Cardiac muscle cell (in vitro differentiated cells and primary cell): ENCODE measurements at regions not wholly inside any gene's neighbourhood (a gene's known extent, or its start where the extent isn't known, plus 50 kb on each side); places are given as distances from the start of the nearest gene placed in this dataset.

Source experiments
- DNase-seq, 2 donors: peaks; one replicate each; pipeline versions ENCODE4 v3.0.0 to v3.0.0-alpha.2; 2010 to 2017; ENCODE audit warnings: low read depth in 1 of 2, low spot score in 1 of 2
- H3K27ac ChIP-seq: fragments of 200-600 bp; sonication (generic); 2 replicates; pipeline ENCODE4 v1.5.1; 2016
- H3K27me3 ChIP-seq: fragments of 200-600 bp; sonication (generic); 2 replicates; pipeline ENCODE4 v1.6.0; 2016; ENCODE audit warnings: control low read depth
- H3K36me3 ChIP-seq: fragments of 200-600 bp; sonication (generic); 2 replicates; pipeline ENCODE4 v1.5.1; 2016; ENCODE audit warnings: control low read depth
- H3K4me1 ChIP-seq: fragments of 200-600 bp; sonication (generic); 2 replicates; pipeline ENCODE4 v1.8.1; 2017; ENCODE audit warnings: low read depth, mild to moderate bottlenecking, mixed run types
- H3K4me3 ChIP-seq: fragments of 200-600 bp; sonication (generic); 2 replicates; pipeline ENCODE4 v1.5.1; 2016; ENCODE audit warnings: mild to moderate bottlenecking
- H3K9me3 ChIP-seq: fragments of 200-600 bp; sonication (generic); 2 replicates; pipeline ENCODE4 v1.5.1; 2017; ENCODE audit warnings: low read depth, mild to moderate bottlenecking, control low read depth
- TF ChIP-seq, protein P1 (sequence below): IDR thresholded peaks from 2 replicates; pipeline ENCODE4 v1.5.1; 2012; ENCODE audit warnings: low read depth, mild to moderate bottlenecking, low read length

DNA sequence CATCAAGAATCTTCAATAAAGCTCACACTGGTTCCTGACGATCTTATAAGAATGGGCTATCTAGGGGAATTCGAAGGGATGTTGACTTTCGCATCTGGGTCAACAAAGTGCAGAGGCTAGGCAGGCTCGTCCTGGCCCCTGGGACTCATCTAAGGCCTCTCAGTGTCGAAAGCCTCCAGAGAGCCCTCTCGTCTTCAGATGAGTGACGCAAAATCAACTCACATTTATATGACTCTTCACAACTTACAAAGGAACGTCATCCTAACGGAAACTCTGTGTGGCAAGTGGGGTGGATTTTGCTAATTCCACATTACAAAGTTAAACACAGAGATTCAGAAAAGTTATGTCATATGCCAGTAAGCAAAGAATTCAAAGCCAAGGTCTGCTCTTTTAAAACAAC is 270.5 kb upstream of the EXOC2 start:
- DNase-seq = no peak
- H3K27me3 ChIP-seq = no peaks in the 10 kb centered on the region

DNA sequence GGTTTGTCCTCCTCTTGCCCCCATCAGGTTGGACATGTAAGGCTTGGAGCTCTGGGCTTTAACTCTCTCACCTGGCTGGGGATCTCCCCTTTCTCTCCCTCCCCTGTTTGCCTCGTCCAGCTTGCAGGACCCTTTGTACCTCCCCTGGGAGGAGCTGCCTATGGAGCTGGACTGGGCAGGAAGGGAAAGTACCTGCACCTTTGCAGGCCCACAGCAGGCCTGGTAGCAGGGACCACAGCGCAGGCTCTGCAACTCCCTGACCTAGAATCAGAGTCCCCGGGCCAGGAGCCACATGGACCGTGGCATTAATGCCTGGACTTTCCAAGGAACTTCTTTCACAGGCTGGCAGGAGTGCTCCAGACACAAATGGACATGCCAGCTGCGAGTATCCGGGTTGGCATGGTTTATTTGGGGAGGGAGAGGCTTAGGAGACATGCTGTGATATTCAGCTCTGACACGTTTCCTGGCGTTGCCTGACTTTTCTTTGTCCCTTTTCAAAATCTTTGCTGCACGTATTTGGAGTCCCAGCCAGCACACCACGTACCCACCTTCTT is 268.5 kb upstream of the EXOC2 start:
- Histone ChIP-seq H3K4me3 (no peak overlapping the region), H3K27me3 (no peaks in the 10 kb centered on the region), H3K9me3 (no peaks in the 10 kb centered on the region), H3K36me3 (no peaks in the 10 kb centered on the region), H3K4me1 (no peaks in the 10 kb centered on the region), H3K27ac (no peak overlapping the region)
- TF ChIP-seq, protein P1, sequence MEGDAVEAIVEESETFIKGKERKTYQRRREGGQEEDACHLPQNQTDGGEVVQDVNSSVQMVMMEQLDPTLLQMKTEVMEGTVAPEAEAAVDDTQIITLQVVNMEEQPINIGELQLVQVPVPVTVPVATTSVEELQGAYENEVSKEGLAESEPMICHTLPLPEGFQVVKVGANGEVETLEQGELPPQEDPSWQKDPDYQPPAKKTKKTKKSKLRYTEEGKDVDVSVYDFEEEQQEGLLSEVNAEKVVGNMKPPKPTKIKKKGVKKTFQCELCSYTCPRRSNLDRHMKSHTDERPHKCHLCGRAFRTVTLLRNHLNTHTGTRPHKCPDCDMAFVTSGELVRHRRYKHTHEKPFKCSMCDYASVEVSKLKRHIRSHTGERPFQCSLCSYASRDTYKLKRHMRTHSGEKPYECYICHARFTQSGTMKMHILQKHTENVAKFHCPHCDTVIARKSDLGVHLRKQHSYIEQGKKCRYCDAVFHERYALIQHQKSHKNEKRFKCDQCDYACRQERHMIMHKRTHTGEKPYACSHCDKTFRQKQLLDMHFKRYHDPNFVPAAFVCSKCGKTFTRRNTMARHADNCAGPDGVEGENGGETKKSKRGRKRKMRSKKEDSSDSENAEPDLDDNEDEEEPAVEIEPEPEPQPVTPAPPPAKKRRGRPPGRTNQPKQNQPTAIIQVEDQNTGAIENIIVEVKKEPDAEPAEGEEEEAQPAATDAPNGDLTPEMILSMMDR = no peak
- DNase-seq = no peak

More for the DNA sequence above, 270.5 kb upstream of the EXOC2 start:
- Histone ChIP-seq H3K4me3 (no peak overlapping the region), H3K4me1 (no peaks in the 10 kb centered on the region), H3K9me3 (no peaks in the 10 kb centered on the region), H3K36me3 (no peaks in the 10 kb centered on the region), H3K27ac (no peak overlapping the region)
- TF ChIP-seq, protein P1 = no peak

DNA sequence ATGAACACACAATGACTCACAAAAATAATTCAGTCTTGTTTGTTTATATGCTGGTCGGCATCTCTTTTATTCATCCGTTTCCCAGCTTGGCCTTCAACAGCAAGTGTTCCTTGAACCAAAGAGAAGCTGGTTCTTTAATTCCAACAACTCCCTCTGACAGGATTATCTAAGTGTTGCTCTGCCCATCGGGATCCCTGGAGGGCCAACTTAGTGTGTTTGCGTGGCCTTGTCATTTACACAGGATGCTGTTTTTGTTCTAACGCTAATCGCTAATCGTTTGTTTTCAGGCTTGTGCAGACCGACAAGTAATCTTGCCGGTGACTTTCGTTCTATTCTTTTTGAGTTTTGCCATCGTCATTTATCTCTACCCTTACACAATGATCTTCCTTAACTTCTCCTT is 267.4 kb upstream of the EXOC2 start:
- H3K4me3 ChIP-seq = no peak overlapping the region
- DNase-seq = no peak
- TF ChIP-seq, protein P1 = no peak
- no peaks in the 10 kb centered on the region for H3K9me3 ChIP-seq
- H3K36me3 ChIP-seq = no peaks in the 10 kb centered on the region
- no peaks in the 10 kb centered on the region for H3K27me3 ChIP-seq
- H3K4me1 ChIP-seq = no peaks in the 10 kb centered on the region
- H3K27ac ChIP-seq = no peak overlapping the region

DNA sequence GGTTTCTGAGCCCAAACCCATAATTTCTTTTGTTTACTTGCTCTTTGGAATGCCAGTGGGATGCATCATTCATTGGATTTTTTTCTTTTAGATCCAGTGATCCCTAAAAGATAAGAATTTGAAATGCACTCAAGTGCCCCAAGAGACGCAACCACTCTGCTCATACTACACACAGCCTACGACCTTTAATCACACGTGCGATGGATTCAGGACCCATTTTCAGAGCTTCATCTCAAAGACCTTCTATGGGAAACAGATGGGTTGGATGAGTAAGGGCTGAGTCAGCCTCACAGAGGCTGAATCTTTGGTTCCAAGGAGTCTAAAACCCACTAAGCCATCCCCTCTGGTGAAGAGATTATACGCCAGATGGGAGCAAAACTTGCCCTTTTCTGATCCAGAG is 265.5 kb upstream of the EXOC2 start:
- Histone ChIP-seq H3K4me1 (no peaks in the 10 kb centered on the region), H3K27ac (no peak overlapping the region), H3K36me3 (no peaks in the 10 kb centered on the region), H3K9me3 (no peaks in the 10 kb centered on the region), H3K27me3 (no peaks in the 10 kb centered on the region), H3K4me3 (no peak overlapping the region)
- TF ChIP-seq, protein P1 = no peak
- DNase-seq = no peak

DNA sequence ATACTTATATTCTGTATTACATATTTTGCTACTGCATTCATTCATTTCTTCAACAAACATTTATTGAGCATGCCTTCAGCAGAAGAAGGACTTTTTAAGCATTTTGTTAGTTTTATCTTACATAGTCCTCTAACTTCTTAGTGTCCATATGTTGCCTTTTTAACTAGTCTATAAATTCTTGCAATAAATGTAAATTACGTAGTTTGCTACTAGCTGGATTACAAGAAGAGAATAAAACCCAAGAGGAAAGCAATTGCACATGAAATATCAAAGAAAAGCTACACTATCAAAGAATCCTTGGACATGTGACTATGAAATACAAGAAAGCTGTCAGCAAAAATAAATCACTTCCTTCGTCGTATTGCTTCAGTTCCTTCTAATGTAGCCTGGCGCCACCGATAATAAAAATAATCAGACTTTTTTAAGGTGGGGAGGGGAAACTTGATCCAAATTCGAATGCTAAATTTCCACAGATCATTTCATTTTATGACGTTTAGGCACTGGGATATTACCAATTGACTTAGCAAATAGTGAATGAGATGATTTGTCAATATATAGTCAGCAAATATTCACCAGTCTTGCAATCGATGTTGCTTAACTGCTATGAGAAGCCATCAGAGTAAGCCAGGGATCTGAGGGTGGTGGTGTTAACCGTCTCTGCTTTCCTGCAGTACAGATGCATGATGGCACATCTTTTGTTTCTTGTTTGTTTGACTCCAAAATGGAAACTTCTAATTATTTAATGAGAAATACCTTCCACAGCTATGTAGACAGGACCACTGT is 258.7 kb upstream of the EXOC2 start:
- Histone ChIP-seq H3K36me3 (no peaks in the 10 kb centered on the region), H3K27ac (no peak overlapping the region), H3K4me3 (no peak overlapping the region), H3K4me1 (no peaks in the 10 kb centered on the region), H3K9me3 (no peaks in the 10 kb centered on the region), H3K27me3 (no peaks in the 10 kb centered on the region)
- no peak for DNase-seq
- TF ChIP-seq, protein P1 = no peak
